Jurkat, Clone E6-1 (cell line): ENCODE measurements at regions not wholly inside any gene's neighbourhood (a gene's known extent, or its start where the extent isn't known, plus 50 kb on each side); places are given as distances from the start of the nearest gene placed in this dataset.

Experiments used
- DNase-seq: peaks from one replicate; pipeline ENCODE4 v3.0.0-alpha.2; 2011; ENCODE audit warnings: low read depth, low spot score
- H3K4me3 ChIP-seq: 2 replicates; pipeline ENCODE4 v1.5.1; 2011; ENCODE audit warnings: mild to moderate bottlenecking, low read length, control low read depth, moderate library complexity

DNA sequence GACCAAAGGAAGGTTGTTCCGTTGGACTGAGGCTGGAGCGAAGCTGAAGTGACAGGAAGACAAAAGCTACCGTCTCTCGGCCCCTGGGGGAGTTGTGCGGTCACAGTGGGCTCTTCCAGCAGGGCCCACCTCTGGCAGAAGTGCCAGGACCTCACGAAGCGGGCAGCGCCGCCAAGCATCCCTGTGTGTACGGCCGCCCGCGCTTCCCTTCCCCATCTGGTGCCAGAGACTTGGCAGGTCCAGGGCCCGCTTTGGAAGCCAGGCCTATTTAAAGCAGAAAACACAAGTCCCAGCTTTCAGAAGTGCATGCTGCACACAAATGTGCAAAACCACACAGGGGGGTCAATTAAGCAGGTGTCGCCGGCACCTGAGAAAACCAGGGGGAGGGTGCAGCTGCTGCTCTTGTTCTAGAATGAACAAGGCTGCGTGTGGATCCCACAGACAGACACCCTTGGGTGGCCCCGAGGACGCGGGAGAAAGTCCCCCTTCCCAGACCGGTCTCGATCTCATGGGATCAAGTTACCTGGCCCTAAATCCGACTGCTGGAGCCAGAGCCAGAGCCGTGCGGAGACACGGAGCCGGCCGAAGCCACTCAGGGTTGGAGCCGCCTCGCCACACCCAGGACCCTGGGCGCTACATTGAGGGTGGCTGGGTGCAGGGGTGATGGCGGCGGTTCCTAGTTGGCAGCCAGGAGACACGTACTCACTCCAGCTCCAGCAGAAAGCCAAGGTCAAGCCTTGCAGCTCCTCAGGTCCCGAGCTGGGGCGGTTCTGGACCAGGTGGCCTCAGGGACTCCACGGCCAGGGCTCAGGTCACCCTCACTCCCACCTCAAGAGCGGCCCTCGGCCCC lies 51.8 kb upstream of the PPP2R2D start:
- no peak for DNase-seq
- H3K4me3 ChIP-seq: no peak overlapping the region

DNA sequence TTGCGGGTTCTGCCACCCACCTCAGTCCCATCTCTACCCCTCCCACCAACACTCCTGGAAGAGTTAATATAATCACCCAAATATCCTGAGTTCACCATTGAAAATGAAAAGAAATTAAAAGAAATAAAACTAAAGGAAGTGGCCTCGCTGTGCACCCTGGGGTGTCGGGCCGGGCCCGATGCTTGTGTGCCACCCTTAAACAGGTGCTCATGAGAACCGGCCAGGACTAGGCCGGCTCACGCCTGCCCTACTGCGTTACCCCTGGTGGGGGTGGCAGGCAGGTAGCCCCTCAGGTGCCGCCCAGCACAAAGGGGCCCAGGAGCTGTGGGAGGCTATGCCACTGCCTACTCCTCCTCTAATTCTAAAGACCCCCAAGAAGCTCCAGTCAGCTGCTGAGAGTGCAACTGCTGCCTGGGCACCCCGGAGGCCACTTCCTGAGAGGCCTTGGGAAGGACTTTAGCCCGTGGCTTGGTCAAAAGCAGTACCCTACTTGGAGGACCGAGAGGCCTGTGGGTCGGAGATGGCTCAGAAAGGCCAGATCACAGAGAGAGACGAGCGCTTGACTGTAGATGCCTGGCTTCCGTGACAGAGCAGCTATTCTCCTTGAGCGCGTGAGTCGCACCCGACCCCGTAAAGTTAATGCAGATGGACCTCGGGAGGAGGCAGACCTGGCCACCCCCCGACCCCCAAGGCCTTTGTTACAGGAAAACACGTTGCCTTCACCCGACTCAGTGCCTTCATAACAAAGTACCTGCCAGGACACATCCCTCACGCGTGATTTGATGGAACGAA lies 51.0 kb upstream of the PPP2R2D start:
- H3K4me3 ChIP-seq: no peak overlapping the region
- DNase-seq: no peak

DNA sequence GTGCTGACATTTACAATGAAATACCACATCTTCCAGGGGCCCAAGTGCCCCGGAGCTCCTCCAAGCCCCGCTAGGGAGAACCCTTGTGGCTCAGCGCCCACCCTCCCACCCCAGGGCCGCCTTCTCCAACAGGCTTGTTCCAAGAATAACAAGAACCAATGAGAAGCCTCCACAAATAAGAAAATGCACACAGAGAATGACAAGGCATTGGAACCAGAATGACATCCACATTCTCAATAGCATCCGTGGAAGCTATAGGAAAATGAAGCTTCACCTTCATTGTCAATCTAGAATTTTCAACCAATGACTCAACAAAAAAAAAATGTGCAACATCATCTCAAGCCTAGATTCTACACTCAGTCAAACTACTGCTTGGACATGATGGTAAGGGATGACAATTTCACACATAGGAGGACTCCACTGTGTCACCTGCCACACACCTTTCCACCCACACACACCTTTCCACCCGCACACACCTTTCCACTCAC lies 50.4 kb upstream of the PPP2R2D start:
- DNase-seq: no peak
- no peak overlapping the region for H3K4me3 ChIP-seq
